HepG2 (cell line): ENCODE measurements at regions not wholly inside any gene's neighbourhood (a gene's known extent, or its start where the extent isn't known, plus 50 kb on each side); places are given as distances from the start of the nearest gene placed in this dataset.

Source experiments
- ATAC-seq: fragments of 200-7000 bp; cut with Tn5 transposase; 3 replicates; pipeline ENCODE4 v1.9.1; 2020; ENCODE audit warnings: mild to moderate bottlenecking, moderate library complexity
- BruUV-seq: library from RNA; stranded (reverse); fragments of 400-500 nt; replicated peaks from 2 replicates; lab custom pipeline; 2021; lab: Mats Ljungman, UMichigan
- CTCF ChIA-PET: fragments of 300-600 bp; formaldehyde crosslinking; extraction: SDS; loops from one replicate; lab custom pipeline; 2021; ENCODE audit warnings: low total read pairs, inconsistent platforms, low intra/inter-chr PET ratio; lab: Yijun Ruan, JAX
- POLR2A ChIA-PET: fragments of 350-600 bp; sonication (Branson Sonifier 250); formaldehyde crosslinking; loops from one replicate; lab custom pipeline; 2020; ENCODE audit warnings: antibody characterized with exemption, inconsistent platforms; lab: Yijun Ruan, JAX
- DNase-seq: peaks from one replicate; pipeline ENCODE4 v3.0.0-alpha.2; 2015; ENCODE audit warnings: low spot score
- FAIRE-seq: peaks from 3 replicates; lab custom pipeline; 2011; peaks lifted over from hg19 to GRCh38; lab: Jason Lieb, UNC
- H2AFZ ChIP-seq: one replicate; pipeline ENCODE4 v1.6.1; 2011; ENCODE audit warnings: low read length, inconsistent platforms
- H3K27ac ChIP-seq: fragments of 300-600 bp; 3 replicates; pipeline ENCODE4 v1.8.0; 2011; ENCODE audit warnings: mixed run types, mild to moderate bottlenecking, mixed read lengths, low read length, inconsistent platforms; ENCODE audit not compliant: insufficient read depth; ENCODE audit errors: extremely low read length
- H3K27me3 ChIP-seq, 2 experiments: fragments of 200-600 bp in 1 of 2; 2 replicates in 1 of 2; 3 replicates in 1 of 2; pipeline versions ENCODE4 v1.6.0 to v1.8.0; 2011; ENCODE audit warnings: low read length in 2 of 2, mild to moderate bottlenecking in 2 of 2, moderate library complexity in 2 of 2, inconsistent platforms in 1 of 2; ENCODE audit not compliant: insufficient read depth in 2 of 2, control insufficient read depth in 1 of 2
- H3K36me3 ChIP-seq, 2 experiments: fragments of 200-600 bp in 1 of 2; replicated peaks in 1 of 2; 2 replicates in 1 of 2; 3 replicates in 1 of 2; pipeline versions ENCODE4 v1.5.1 to v1.8.0; 2011; ENCODE audit warnings: low read length in 2 of 2, inconsistent platforms in 1 of 2; ENCODE audit not compliant: insufficient read depth in 2 of 2, control insufficient read depth in 1 of 2
- H3K4me1 ChIP-seq: 2 replicates; pipeline ENCODE4 v1.5.1; 2012; ENCODE audit warnings: low read length, inconsistent platforms; ENCODE audit not compliant: insufficient read depth
- H3K4me2 ChIP-seq: 2 replicates; pipeline ENCODE4 v1.6.0; 2011; ENCODE audit warnings: low read depth, low read length, inconsistent platforms
- H3K4me3 ChIP-seq, 3 experiments: fragments of 200-600 bp in 1 of 3; sonication (generic), shearing (Covaris generic) in 1 of 3; replicated peaks in 1 of 3; 2 replicates each; pipeline ENCODE4 v1.5.1; 2011 to 2016; ENCODE audit warnings: low read length in 3 of 3, inconsistent platforms in 2 of 3, low read depth in 2 of 3, mild to moderate bottlenecking in 2 of 3, control low read depth in 1 of 3, mixed read lengths in 1 of 3; ENCODE audit not compliant: insufficient read depth in 1 of 3
- H3K79me2 ChIP-seq: one replicate; pipeline ENCODE4 v1.6.1; 2011; ENCODE audit warnings: low read length, inconsistent platforms; ENCODE audit not compliant: insufficient read depth
- H3K9ac ChIP-seq: 2 replicates; pipeline ENCODE4 v1.6.0; 2011; ENCODE audit warnings: mild to moderate bottlenecking, low read depth, low read length, inconsistent platforms; ENCODE audit not compliant: insufficient read depth
- H3K9me3 ChIP-seq: 2 replicates; pipeline ENCODE4 v1.5.1; 2012; ENCODE audit warnings: mild to moderate bottlenecking, low read length
- H4K20me1 ChIP-seq: 2 replicates; pipeline ENCODE4 v1.6.0; 2011; ENCODE audit warnings: inconsistent platforms, mild to moderate bottlenecking, low read length, moderate library complexity; ENCODE audit not compliant: insufficient read depth
- ETV6 ChIP-seq: sonication (generic); formaldehyde crosslinking; conservative IDR thresholded peaks from 2 replicates; pipeline ENCODE4 v1.4.0; 2020; ENCODE audit warnings: missing genetic modification reagents
- HES4 ChIP-seq: sonication (generic); formaldehyde crosslinking; IDR thresholded peaks from 2 replicates; pipeline ENCODE4 v1.9.0; 2021; ENCODE audit warnings: mild to moderate bottlenecking, missing genetic modification reagents, borderline replicate concordance
- HNRNPK ChIP-seq: fragments of 200-400 bp; formaldehyde crosslinking; IDR thresholded peaks from 2 replicates; pipeline ENCODE4 v1.6.1; 2018; ENCODE audit warnings: low read length, low read depth, moderate library complexity, mild to moderate bottlenecking; ENCODE audit not compliant: poor library complexity, severe bottlenecking
- JUN ChIP-seq: sonication (generic); formaldehyde crosslinking; IDR thresholded peaks from 2 replicates; pipeline ENCODE4 v1.4.0; 2020; ENCODE audit warnings: mild to moderate bottlenecking, missing genetic modification reagents
- KDM3A ChIP-seq: IDR thresholded peaks from 2 replicates; pipeline ENCODE4 v1.6.1; 2018; ENCODE audit warnings: low read depth, missing compliant biosample characterization
- MAFF ChIP-seq: IDR thresholded peaks from 2 replicates; pipeline ENCODE4 v1.6.1; 2011; ENCODE audit warnings: low read depth, low read length, improper control_type of control experiment
- PAF1 ChIP-seq: IDR thresholded peaks from 2 replicates; pipeline ENCODE4 v1.6.1; 2016; ENCODE audit warnings: missing genetic modification reagents, missing compliant biosample characterization
- PLRG1 ChIP-seq: fragments of 450-650 bp; conservative IDR thresholded peaks from 2 replicates; pipeline ENCODE4 v1.6.1; 2016
- STAG1 ChIP-seq: sonication (generic); formaldehyde crosslinking; IDR thresholded peaks from 2 replicates; pipeline ENCODE4 v1.4.0; 2020; ENCODE audit warnings: missing genetic modification reagents
- TMF1 ChIP-seq: sonication (generic); formaldehyde crosslinking; IDR thresholded peaks from 2 replicates; pipeline ENCODE4 v1.8.1; 2022; ENCODE audit warnings: low read depth, missing genetic modification reagents
- U2AF1 ChIP-seq: fragments of 200-400 bp; formaldehyde crosslinking; optimal IDR thresholded peaks from 2 replicates; pipeline ENCODE3; 2017; ENCODE audit warnings: mild to moderate bottlenecking, low read depth, low read length
- ZNF143 ChIP-seq: sonication (generic); formaldehyde crosslinking; IDR thresholded peaks from 2 replicates; pipeline ENCODE4 v1.4.0; 2020; ENCODE audit warnings: missing genetic modification reagents
- ZNF180 ChIP-seq: sonication (generic); formaldehyde crosslinking; IDR thresholded peaks from 2 replicates; pipeline ENCODE4 v1.4.0; 2020; ENCODE audit warnings: low read depth, missing genetic modification reagents, borderline replicate concordance
- ZNF546 ChIP-seq: sonication (generic); formaldehyde crosslinking; conservative IDR thresholded peaks from 2 replicates; pipeline ENCODE4 v1.8.1; 2023; ENCODE audit warnings: mild to moderate bottlenecking, missing genetic modification reagents
- ZNF703 ChIP-seq: sonication (generic); formaldehyde crosslinking; IDR thresholded peaks from 2 replicates; pipeline ENCODE4 v1.5.1; 2020; ENCODE audit warnings: missing genetic modification reagents, mild to moderate bottlenecking, moderate library complexity, borderline replicate concordance
- ZSCAN21 ChIP-seq: sonication (generic); formaldehyde crosslinking; IDR thresholded peaks from 2 replicates; pipeline ENCODE4 v1.8.0; 2022; ENCODE audit warnings: mild to moderate bottlenecking, missing genetic modification reagents, moderate library complexity, borderline replicate concordance
- WGBS: methylation state at CpG from one replicate; pipeline ENCODE4 v1.1.6; 2017; ENCODE audit warnings: low lambda C conversion rate; 5-methylcytosine and 5-hydroxymethylcytosine counted together
- in situ Hi-C: cut with HindIII; loops from 2 replicates; pipeline ENCODE4 v1.10.0; 2017; ENCODE audit warnings: low pct_unique_long_range_greater_than_20kb; ENCODE audit not compliant: extremely low pct_ligation_motif_present
- intact Hi-C: fragments of 100-400 bp; cut with micrococcal nuclease; formaldehyde crosslinking; loops from one replicate; pipeline ENCODE4 v1.10.0; 2022; ENCODE audit not compliant: unreplicated experiment
- TF ChIP-seq, protein P1 (sequence below): sonication (generic); formaldehyde crosslinking; IDR thresholded peaks from 2 replicates; pipeline ENCODE4 v1.4.0; 2020; ENCODE audit warnings: mild to moderate bottlenecking, missing genetic modification reagents
- TF ChIP-seq, protein P2 (sequence below): sonication (generic); formaldehyde crosslinking; IDR thresholded peaks from 2 replicates; pipeline ENCODE4 v1.4.0; 2020; ENCODE audit warnings: mild to moderate bottlenecking, missing genetic modification reagents
- TF ChIP-seq, protein P3 (sequence below): sonication (generic); formaldehyde crosslinking; conservative IDR thresholded peaks from 2 replicates; pipeline ENCODE4 v1.4.0; 2020; ENCODE audit warnings: missing genetic modification reagents
- TF ChIP-seq, protein P4 (sequence below): sonication (generic); formaldehyde crosslinking; IDR thresholded peaks from 2 replicates; pipeline ENCODE4 v1.5.1; 2020; ENCODE audit warnings: mild to moderate bottlenecking, missing genetic modification reagents, moderate library complexity

DNA sequence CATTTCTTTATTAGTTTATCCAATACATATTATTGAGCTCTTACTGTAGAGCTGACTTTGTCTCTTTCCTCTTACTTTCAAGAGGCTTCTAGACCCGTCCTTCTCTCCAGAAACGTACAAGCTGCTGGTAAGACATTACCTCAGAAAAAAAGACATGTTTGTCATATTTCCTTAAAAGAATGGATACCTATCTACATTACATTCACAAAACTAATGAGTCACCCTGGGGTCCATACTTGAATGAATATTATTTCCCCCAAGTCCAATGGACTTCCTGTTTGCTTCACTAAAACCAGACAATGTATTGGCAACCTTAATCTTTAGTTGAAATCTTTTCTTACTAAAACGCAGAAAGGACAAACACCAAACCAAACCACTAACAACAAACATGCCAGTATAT, 176.5 kb upstream of the CLNK start:
- Histone ChIP-seq H2AFZ (no peak overlapping the region), H3K27ac (no peak overlapping the region), H3K4me1 (no peaks in the 10 kb centered on the region), H4K20me1 (no peaks in the 10 kb centered on the region), H3K36me3 (no peaks in the 10 kb centered on the region), H3K9ac (no peak overlapping the region), H3K4me2 (no peak overlapping the region), H3K27me3 (no peaks in the 10 kb centered on the region; a peak in 1 of 5 replicates), H3K9me3 (peaks cover 33% of the 10 kb centered on the region; the same call in 1 of the 2 replicates), H3K4me3 (no peak overlapping the region), H3K79me2 (no peaks in the 10 kb centered on the region)
- POLR2A ChIA-PET: no interaction called here
- DNase-seq: no peak
- no TSS peak for BruUV-seq
- CTCF ChIA-PET: no interaction called here
- no peak for ATAC-seq
- FAIRE-seq: no peak
- TF ChIP-seq ZNF703 (CRISPR knock-in tag) (no peak), ZSCAN21 (CRISPR knock-in tag) (no peak), JUN (no peak), HNRNPK (no peak), ZNF143 (no peak), ETV6 (CRISPR knock-in tag) (no peak), U2AF1 (no peak), PAF1 (no peak), ZNF180 (CRISPR knock-in tag) (no peak), TMF1 (CRISPR knock-in tag) (no peak), HES4 (no peak), PLRG1 (no peak), ZNF546 (CRISPR knock-in tag) (no peak), STAG1 (CRISPR knock-in tag) (no peak), KDM3A (CRISPR knock-in tag) (no peak), MAFF (no peak)
- TF ChIP-seq, protein P1, sequence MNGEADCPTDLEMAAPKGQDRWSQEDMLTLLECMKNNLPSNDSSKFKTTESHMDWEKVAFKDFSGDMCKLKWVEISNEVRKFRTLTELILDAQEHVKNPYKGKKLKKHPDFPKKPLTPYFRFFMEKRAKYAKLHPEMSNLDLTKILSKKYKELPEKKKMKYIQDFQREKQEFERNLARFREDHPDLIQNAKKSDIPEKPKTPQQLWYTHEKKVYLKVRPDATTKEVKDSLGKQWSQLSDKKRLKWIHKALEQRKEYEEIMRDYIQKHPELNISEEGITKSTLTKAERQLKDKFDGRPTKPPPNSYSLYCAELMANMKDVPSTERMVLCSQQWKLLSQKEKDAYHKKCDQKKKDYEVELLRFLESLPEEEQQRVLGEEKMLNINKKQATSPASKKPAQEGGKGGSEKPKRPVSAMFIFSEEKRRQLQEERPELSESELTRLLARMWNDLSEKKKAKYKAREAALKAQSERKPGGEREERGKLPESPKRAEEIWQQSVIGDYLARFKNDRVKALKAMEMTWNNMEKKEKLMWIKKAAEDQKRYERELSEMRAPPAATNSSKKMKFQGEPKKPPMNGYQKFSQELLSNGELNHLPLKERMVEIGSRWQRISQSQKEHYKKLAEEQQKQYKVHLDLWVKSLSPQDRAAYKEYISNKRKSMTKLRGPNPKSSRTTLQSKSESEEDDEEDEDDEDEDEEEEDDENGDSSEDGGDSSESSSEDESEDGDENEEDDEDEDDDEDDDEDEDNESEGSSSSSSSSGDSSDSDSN (CRISPR knock-in tag): no peak
- TF ChIP-seq, protein P2, sequence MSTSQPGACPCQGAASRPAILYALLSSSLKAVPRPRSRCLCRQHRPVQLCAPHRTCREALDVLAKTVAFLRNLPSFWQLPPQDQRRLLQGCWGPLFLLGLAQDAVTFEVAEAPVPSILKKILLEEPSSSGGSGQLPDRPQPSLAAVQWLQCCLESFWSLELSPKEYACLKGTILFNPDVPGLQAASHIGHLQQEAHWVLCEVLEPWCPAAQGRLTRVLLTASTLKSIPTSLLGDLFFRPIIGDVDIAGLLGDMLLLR (CRISPR knock-in tag): no peak
- TF ChIP-seq, protein P3, sequence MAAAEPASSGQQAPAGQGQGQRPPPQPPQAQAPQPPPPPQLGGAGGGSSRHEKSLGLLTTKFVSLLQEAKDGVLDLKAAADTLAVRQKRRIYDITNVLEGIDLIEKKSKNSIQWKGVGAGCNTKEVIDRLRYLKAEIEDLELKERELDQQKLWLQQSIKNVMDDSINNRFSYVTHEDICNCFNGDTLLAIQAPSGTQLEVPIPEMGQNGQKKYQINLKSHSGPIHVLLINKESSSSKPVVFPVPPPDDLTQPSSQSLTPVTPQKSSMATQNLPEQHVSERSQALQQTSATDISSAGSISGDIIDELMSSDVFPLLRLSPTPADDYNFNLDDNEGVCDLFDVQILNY (CRISPR knock-in tag): no peak
- TF ChIP-seq, protein P4, sequence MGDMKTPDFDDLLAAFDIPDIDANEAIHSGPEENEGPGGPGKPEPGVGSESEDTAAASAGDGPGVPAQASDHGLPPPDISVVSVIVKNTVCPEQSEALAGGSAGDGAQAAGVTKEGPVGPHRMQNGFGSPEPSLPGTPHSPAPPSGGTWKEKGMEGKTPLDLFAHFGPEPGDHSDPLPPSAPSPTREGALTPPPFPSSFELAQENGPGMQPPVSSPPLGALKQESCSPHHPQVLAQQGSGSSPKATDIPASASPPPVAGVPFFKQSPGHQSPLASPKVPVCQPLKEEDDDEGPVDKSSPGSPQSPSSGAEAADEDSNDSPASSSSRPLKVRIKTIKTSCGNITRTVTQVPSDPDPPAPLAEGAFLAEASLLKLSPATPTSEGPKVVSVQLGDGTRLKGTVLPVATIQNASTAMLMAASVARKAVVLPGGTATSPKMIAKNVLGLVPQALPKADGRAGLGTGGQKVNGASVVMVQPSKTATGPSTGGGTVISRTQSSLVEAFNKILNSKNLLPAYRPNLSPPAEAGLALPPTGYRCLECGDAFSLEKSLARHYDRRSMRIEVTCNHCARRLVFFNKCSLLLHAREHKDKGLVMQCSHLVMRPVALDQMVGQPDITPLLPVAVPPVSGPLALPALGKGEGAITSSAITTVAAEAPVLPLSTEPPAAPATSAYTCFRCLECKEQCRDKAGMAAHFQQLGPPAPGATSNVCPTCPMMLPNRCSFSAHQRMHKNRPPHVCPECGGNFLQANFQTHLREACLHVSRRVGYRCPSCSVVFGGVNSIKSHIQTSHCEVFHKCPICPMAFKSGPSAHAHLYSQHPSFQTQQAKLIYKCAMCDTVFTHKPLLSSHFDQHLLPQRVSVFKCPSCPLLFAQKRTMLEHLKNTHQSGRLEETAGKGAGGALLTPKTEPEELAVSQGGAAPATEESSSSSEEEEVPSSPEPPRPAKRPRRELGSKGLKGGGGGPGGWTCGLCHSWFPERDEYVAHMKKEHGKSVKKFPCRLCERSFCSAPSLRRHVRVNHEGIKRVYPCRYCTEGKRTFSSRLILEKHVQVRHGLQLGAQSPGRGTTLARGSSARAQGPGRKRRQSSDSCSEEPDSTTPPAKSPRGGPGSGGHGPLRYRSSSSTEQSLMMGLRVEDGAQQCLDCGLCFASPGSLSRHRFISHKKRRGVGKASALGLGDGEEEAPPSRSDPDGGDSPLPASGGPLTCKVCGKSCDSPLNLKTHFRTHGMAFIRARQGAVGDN: no peak
- intact Hi-C loops (no loop called here), in situ Hi-C loops (no loop called here)
- WGBS: 1% methylated on average over 3 of the region's 3 CpGs
